ENCODE measurements at regions not wholly inside any gene's neighbourhood (a gene's known extent, or its start where the extent isn't known, plus 50 kb on each side); places are given as distances from the start of the nearest gene placed in this dataset.

DNA sequence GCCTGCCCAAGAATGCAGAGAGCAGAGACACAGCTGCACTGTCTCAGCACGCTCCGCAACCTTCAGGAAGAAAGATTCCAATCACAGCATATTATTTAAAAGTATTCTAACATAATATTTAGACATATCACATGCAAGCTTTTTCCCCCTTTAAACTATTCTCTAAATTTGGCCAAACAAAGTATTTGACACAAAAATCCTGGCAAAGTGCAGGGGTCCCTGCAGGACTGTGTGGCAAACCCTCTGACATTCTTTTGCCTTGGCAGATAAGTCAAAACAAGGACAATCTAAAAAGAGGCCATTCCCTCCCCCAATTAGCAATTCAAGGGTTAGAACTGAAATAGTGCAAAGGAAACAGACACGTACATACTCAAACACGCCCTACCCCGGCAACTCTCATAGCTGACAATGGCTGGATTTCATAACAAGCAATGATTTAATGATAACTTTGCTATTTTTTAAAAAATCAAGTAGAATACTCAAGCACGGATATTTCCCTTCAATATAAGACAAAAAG, 225.3 kb downstream of the MRPL39 start:
- TF ChIP-seq, protein P1, sequence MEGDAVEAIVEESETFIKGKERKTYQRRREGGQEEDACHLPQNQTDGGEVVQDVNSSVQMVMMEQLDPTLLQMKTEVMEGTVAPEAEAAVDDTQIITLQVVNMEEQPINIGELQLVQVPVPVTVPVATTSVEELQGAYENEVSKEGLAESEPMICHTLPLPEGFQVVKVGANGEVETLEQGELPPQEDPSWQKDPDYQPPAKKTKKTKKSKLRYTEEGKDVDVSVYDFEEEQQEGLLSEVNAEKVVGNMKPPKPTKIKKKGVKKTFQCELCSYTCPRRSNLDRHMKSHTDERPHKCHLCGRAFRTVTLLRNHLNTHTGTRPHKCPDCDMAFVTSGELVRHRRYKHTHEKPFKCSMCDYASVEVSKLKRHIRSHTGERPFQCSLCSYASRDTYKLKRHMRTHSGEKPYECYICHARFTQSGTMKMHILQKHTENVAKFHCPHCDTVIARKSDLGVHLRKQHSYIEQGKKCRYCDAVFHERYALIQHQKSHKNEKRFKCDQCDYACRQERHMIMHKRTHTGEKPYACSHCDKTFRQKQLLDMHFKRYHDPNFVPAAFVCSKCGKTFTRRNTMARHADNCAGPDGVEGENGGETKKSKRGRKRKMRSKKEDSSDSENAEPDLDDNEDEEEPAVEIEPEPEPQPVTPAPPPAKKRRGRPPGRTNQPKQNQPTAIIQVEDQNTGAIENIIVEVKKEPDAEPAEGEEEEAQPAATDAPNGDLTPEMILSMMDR (IDR thresholded peaks at IDR 0.05), result no peak
- no peak for TF ChIP-seq RAD21 (conservative IDR thresholded peaks at IDR 0.05 in 1 of 2, IDR thresholded peaks at IDR 0.05 in 1 of 2)
- no peak for TF ChIP-seq BHLHE40 (IDR thresholded peaks at IDR 0.05; ENCODE audit: low read depth, low read length)
- TF ChIP-seq CBX8 (IDR thresholded peaks at IDR 0.05), result no peak
- TF ChIP-seq, protein P2, sequence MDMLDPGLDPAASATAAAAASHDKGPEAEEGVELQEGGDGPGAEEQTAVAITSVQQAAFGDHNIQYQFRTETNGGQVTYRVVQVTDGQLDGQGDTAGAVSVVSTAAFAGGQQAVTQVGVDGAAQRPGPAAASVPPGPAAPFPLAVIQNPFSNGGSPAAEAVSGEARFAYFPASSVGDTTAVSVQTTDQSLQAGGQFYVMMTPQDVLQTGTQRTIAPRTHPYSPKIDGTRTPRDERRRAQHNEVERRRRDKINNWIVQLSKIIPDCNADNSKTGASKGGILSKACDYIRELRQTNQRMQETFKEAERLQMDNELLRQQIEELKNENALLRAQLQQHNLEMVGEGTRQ (IDR thresholded peaks at IDR 0.05), result no peak
- no peak for TF ChIP-seq CEBPB (IDR thresholded peaks at IDR 0.05)
- no peak for TF ChIP-seq MAFK (IDR thresholded peaks at IDR 0.05; ENCODE audit: partially characterized antibody)
- TF ChIP-seq SREBF2 (IDR thresholded peaks at IDR 0.05), result no peak
- TF ChIP-seq RCOR1 (IDR thresholded peaks at IDR 0.05; ENCODE audit: low read depth, low read length), result no peak
- no peak for TF ChIP-seq POLR2A (IDR thresholded peaks at IDR 0.05; ENCODE audit: low read length)

Measured in A549 (cell line).